Neural cell (in vitro differentiated cells): ENCODE measurements at regions not wholly inside any gene's neighbourhood (a gene's known extent, or its start where the extent isn't known, plus 50 kb on each side); places are given as distances from the start of the nearest gene placed in this dataset.

Experiments
- CTCF ChIP-seq: fragments of 450-650 bp; IDR thresholded peaks from 2 replicates; pipeline ENCODE4 v1.5.1; 2014; ENCODE audit warnings: antibody characterized with exemption, mild to moderate bottlenecking, moderate library complexity; ENCODE audit not compliant: poor library complexity, severe bottlenecking
- EZH2 ChIP-seq: fragments of 200-600, 300-800 bp; shearing (Covaris generic), sonication (generic); IDR thresholded peaks from 2 replicates; pipeline ENCODE4 v1.6.1; 2014; ENCODE audit warnings: antibody characterized with exemption, low read length, borderline replicate concordance, mild to moderate bottlenecking; ENCODE audit not compliant: insufficient read depth, poor library complexity, severe bottlenecking
- POLR2AphosphoS5 ChIP-seq: IDR thresholded peaks from 2 replicates; pipeline ENCODE4 v1.6.1; 2012
- TAF1 ChIP-seq: IDR thresholded peaks from 2 replicates; pipeline ENCODE4 v1.6.1; 2012; ENCODE audit warnings: low read depth
- TF ChIP-seq, protein P1 (sequence below): IDR thresholded peaks from 2 replicates; pipeline ENCODE4 v1.6.1; 2012; ENCODE audit warnings: borderline replicate concordance

DNA sequence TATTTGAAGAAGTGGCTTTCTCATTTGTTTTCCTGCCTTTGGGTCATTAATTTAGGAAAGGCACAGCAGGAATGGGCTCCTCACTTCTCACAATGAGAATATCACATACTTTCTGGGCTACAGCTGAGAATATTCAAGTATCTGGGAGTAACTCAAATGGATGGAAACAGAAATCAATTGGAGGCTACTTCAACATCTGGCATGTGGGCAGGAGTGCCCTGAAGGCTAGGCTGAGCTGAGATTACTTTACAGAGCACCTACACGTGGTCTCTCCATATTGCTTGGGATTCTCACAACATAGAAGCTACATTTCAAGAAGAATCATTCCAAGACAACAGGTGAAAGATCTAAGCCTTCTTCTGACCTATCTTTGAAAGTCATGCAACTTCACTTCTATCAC lies 325.4 kb downstream of the PID1 start:
- TF ChIP-seq CTCF (no peak), POLR2AphosphoS5 (no peak), EZH2 (no peak), TAF1 (no peak)
- TF ChIP-seq, protein P1, sequence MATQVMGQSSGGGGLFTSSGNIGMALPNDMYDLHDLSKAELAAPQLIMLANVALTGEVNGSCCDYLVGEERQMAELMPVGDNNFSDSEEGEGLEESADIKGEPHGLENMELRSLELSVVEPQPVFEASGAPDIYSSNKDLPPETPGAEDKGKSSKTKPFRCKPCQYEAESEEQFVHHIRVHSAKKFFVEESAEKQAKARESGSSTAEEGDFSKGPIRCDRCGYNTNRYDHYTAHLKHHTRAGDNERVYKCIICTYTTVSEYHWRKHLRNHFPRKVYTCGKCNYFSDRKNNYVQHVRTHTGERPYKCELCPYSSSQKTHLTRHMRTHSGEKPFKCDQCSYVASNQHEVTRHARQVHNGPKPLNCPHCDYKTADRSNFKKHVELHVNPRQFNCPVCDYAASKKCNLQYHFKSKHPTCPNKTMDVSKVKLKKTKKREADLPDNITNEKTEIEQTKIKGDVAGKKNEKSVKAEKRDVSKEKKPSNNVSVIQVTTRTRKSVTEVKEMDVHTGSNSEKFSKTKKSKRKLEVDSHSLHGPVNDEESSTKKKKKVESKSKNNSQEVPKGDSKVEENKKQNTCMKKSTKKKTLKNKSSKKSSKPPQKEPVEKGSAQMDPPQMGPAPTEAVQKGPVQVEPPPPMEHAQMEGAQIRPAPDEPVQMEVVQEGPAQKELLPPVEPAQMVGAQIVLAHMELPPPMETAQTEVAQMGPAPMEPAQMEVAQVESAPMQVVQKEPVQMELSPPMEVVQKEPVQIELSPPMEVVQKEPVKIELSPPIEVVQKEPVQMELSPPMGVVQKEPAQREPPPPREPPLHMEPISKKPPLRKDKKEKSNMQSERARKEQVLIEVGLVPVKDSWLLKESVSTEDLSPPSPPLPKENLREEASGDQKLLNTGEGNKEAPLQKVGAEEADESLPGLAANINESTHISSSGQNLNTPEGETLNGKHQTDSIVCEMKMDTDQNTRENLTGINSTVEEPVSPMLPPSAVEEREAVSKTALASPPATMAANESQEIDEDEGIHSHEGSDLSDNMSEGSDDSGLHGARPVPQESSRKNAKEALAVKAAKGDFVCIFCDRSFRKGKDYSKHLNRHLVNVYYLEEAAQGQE: no peak
